ENCODE measurements at regions not wholly inside any gene's neighbourhood (a gene's known extent, or its start where the extent isn't known, plus 50 kb on each side); places are given as distances from the start of the nearest gene placed in this dataset.

DNA sequence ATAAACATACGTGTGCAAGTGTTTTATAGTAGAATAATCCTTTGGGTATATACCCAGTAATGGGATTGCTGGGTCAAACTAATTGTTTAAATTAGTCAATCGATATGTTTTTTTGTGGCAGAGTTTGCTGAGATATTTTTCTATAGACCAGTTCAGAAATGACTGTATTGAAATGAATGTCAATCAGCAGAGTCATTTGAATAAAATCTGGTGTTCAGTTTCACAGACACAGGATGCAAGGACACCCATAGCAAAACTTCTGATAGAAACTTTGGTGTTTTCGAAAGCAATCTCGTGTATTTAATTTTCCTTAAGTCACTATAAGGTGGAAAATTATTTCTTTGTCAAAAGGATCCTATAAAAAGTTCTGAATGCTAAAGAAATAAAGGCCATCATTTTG lies 434.4 kb downstream of the RAP2B start:
- in situ Hi-C loops (cut with MboI; ENCODE audit: low sequenced_read_pairs), result no loop called here

DNA sequence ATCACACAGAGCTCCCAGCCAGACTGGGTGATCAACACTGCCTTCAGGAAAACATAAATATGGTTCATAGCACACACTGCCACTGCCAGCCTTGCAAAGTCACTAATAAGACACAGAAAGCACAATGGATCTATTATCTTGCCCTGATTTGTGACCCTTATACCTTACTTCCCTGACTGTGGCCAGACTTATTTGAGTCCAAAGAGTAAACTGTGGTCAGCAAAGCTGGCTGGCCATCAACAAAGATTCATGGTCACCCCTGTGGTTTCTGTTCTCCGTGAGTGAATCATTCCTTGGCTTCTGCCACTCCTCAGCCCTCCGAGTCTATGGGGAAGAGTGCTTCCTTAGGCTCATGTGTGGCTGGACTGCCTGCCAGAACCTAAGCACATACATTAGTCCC lies 437.7 kb downstream of the RAP2B start:
- in situ Hi-C loops (cut with MboI; ENCODE audit: low sequenced_read_pairs), result no loop called here

DNA sequence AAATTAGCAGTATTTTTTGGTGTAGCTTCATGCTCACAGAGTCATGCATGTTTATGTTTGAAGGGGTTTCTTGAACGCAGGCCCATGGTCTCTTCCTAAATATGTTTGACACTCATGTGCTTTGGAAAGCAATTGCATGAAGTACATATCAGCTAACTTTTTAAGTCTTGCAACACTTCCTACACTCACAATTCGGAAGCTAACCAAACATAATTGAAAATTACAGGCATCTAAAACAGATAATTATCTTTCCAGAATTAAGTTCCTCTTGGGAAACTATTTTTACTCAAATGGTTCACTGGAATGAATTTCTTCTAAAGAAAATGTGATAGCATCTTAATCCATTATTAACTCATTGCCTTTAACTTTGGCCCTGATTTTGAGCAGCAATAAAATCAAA lies 438.9 kb downstream of the RAP2B start:
- in situ Hi-C loops (cut with MboI; ENCODE audit: low sequenced_read_pairs), result no loop called here

DNA sequence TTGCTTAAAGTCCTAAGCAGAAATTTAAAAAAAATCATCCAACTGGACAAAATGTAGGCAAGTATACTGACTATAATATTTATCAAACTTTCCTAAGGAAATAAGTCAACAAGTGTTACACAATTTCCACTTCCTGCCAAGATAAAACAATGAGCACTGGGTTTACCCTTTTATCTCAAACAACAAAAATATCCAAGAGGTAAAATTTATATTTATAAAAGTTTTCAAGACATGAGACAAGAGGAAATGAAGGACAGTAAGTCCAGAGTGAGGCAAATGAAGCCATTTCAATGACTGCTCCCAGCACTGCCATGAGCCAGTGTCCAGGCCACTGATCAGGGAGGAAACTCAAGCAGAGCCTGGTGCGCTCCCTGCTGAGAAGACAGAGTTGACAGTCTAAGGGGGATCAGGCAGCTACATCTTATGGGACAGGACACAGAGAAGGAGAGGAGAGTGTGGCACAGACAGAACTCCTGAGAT lies 439.4 kb downstream of the RAP2B start:
- in situ Hi-C loops (cut with MboI; ENCODE audit: low sequenced_read_pairs), result no loop called here

DNA sequence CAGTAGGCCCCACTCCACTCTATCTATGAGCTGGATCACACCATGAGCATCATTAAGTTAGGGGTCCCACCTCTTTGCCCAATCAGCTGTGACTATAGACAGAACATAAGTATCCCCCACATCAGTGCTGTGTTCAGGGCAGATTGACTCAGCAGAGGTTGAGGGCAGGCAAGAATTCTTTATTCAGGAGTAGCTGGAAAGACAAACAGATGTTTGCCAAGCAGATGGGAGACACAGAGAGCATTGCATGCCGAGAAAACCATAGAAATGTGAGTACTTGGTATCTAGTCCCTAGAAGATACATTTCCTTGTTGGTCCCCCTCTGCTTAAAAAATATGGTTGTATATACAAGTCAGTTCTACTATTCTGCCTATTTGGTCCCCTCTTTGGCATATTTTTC lies 440.8 kb downstream of the RAP2B start:
- in situ Hi-C loops (cut with MboI; ENCODE audit: low sequenced_read_pairs), result no loop called here

DNA sequence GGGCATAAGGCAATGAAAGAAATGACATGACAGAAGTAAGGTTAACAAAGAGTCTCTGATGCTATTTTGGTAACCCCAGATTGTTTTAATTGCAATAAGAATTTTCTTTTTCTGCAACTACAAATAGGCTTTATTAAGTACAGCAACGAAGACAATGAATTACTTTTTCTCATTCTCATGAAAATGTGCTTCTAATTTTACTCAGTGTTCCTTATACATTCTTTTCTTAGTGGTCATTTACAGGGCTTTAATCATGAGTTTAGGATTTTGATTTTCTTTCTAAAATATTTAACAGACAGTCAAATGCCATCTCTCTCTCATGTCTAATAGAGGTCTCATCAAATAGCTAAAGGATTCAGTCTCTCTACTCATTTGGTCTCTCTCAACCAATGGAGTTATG lies 452.1 kb downstream of the RAP2B start:
- in situ Hi-C loops (cut with MboI; ENCODE audit: low sequenced_read_pairs), result no loop called here

DNA sequence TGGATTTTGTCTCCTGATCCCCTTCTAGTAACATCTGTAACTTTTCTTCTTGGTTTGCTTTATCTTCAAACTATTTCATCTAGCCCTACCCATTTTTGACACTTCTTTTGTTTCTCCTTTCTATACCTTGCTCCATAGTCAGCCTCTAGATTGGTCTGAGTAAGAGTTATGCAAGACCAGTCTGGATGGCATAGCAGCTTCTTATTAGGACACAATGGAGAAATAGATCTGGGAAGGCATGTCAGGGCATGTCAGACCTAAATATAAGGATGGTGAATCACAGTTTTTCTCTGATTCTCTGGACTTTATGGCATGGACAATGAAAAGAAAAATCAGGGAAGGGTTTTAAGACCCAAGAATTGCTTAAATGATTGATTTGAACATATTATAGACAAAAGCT lies 452.5 kb downstream of the RAP2B start:
- in situ Hi-C loops (cut with MboI; ENCODE audit: low sequenced_read_pairs), result no loop called here

DNA sequence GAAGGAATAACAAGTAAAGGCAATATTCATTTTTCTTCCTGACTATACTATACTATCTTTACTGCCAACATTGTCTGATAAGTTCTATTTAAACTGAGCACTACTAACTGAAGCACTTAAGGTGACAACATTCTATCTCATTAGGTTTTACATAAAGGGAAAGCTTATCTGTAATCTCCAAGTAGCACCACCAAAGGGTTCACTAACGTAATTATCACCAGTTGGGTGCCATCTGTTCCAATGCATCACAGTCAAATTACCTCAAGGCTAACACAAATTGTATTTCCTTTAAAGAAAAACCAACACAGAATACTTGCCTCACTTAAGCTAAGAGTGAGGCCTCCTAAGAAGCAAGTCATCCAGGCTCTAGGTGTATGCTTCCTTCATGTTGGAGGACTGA lies 453.8 kb downstream of the RAP2B start:
- in situ Hi-C loops (cut with MboI; ENCODE audit: low sequenced_read_pairs), result no loop called here

DNA sequence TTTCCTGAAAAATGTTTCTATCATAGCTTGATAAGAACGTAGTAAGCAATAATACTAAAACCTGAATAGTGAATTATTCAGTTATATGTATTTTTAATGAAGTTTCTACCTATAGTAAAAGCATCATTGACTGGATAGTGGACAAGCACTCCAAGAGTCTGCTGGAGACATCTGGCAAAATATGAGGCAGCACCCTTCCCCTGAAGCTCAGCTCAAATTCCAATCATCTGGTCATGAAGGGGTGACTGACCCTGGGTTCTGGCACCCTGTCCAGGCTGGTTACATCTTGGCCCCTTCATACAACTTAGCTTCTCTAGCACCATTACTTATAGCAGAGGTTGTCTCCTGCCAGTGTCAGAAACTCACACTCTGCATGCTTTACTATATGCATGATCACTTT lies 455.4 kb downstream of the RAP2B start:
- in situ Hi-C loops (cut with MboI; ENCODE audit: low sequenced_read_pairs), result no loop called here

DNA sequence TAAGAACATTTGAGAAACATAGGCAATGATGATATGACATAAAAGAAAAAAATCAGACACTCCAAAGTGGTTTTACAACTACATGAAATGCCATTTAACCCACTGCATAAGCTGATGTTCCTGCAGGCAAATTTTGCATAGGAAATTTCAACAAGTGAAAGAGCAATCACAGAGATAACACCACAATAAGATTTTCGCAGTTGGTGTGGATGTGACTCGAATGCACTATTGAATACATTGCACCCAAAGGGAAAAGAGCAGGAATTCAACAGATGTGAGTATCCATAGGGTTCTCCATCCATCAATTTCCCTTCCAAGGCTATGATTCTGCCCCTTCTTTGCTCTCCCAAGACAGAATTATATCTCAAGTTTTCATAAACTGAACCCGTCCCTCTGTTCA lies 456.1 kb downstream of the RAP2B start:
- in situ Hi-C loops (cut with MboI; ENCODE audit: low sequenced_read_pairs), result no loop called here

DNA sequence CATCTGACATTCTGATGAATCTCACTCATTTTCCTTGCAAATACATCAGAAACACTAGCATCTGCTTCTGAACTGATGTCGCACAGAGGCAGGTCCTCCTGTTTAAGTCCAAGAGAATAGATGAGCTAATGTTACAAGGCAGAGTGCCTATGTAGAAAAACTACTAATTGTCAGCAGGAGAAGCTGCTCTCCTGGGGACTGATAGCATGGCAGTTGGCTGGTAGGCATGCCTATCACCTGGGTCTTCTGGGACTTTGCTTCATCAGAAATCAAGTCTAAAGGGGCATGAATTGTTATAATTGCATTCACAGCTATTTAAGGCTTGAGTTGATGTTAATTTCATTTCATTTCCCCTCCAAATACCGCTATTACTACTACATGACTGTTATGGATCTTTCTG lies 457.2 kb downstream of the RAP2B start:
- in situ Hi-C loops (cut with MboI; ENCODE audit: low sequenced_read_pairs), result no loop called here

DNA sequence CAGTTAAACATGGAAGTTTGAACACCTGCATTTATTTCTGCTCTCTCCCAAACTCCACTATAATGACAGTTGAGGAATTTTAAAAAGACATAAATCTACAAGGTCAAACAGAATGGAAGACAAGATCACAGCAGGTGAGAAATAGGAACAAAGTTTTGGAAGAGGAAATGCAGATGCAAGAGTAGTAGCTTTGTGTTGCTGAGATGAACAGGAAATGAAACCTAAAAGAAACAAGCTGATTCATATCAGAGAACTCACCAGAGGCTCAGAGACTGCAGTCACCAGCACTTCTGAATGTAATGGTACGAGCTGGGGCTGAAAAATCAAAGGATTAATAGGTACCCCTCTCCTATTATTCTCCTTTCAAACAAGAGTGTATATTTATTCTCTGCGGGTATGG lies 459.9 kb downstream of the RAP2B start:
- in situ Hi-C loops (cut with MboI; ENCODE audit: low sequenced_read_pairs), result no loop called here

DNA sequence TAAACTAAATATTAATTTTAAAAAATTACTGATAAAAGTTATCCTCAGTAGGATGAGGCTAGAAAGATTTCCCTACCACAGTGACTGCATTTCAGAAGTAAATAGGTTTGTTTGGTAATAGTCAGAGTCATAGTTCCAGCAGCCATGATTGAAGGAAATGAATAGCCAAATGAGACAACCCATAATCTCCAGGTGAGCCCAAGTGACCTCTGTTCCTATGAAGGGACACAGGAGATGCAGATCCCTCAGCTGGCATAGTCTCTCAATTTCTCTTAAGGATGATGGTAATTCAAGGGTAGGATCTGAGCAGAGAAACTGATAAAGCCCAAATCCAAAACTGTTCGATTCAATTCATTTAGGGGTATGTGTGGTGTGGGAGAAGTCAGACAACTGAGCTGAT lies 461.8 kb downstream of the RAP2B start:
- in situ Hi-C loops (cut with MboI; ENCODE audit: low sequenced_read_pairs), result no loop called here

DNA sequence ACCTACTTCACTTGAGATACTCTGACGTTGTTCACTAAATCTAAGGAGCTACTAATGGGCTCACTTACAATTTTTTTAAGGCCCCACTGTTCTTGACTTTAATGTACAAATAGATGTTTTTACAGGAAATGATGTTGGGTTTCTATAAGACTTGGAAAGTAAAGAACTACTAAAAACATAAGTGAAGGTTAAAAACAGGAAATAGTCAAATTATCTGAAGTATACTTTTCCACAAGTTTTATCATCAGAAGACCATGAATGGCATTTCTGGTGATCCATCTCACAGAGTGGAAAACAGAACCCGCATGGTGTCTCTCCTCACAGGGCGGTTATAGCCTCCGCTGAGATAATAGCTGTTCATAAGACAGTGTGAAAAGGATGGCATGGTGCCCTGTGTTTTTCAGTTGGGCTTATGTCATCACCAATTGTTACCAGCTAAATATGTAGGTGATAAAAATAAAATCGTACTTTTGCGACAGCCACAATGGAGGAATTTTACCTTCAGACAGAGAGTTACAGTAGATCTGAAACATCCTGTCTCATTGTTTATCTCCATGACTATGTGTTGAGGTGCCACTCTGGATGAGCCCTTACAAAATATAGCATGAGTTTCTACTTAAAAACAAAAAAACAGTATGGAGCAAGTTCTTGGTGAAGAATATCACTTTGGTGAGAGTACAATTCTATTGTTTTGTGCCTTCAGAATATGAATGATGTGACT lies 462.4 kb downstream of the RAP2B start:
- in situ Hi-C loops (cut with MboI; ENCODE audit: low sequenced_read_pairs), result no loop called here

DNA sequence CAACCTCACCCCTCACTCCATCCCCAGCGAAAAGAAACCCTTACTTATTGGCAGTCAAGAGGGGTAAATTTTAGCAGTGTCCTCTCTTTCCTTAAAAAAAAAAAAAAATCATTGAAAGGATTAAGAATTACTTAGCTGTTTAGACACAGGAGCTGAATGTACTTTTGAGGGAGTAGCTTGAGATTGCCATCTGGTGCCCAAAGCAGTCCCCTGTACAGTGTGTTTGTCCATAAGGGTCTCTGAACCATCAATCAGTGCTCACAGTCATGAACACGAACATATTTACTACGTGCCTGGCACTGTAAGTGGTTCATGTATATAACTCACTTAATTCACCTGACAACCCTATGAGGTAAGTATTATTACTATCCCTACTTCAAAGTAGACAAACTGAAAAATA lies 463.5 kb downstream of the RAP2B start:
- in situ Hi-C loops (cut with MboI; ENCODE audit: low sequenced_read_pairs), result no loop called here

DNA sequence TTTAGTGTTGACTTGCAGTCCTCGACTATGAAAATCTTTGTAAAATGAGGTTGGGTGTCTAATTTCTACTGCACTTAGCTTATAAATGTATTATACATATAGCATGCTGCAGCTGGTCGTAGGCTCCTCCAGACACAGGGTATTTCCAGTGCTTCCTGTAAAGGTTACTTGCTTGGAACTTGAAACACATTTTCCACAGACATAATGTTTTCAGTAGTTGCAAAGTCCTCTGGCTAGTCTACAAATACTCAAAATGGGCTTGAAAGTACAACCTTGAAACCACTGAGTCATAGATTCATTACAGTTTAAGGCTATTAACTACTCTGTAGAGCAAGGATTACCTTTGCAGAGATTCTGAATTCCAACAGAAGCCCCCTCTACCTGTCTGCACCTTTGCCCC lies 464.1 kb downstream of the RAP2B start:
- in situ Hi-C loops (cut with MboI; ENCODE audit: low sequenced_read_pairs), result no loop called here

DNA sequence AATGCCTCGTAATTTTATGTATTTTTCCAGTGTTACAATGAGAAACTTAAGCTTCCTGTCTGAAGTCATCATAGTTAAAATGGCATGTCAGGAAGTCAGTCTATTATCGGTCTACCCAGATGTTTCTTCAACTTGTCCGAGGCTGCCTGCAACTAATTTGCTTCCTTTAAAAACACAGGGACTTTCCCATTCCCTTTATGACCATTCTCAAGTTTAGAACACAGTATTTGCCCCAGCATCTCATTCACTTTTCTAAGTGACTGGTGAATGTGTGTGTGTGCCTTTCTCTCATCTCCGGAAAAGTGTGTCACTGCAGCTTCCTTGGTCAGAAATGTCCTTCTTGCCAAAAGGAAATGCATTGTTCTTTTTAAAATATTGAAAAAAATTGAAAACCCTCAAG lies 466.6 kb downstream of the RAP2B start:
- in situ Hi-C loops (cut with MboI; ENCODE audit: low sequenced_read_pairs), result no loop called here

DNA sequence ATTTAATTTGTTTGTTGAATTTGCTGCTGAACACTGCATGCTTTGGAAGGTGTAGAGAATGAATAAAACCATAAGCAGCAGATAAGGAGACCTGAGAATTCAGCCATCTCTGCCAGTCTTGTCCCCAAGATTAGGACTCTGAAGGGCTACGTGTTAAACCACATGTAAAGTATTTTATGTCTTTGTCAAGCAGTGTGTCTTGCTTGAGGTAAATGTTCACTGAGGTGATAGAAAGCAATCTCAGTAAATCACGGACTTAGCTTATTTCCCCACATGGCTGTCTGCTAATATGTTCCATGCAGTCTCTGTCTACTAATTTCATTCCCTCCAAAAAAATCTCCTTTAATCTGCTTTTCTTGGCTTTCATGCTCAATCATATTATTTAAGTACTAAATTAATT lies 467.1 kb downstream of the RAP2B start:
- in situ Hi-C loops (cut with MboI; ENCODE audit: low sequenced_read_pairs), result no loop called here

DNA sequence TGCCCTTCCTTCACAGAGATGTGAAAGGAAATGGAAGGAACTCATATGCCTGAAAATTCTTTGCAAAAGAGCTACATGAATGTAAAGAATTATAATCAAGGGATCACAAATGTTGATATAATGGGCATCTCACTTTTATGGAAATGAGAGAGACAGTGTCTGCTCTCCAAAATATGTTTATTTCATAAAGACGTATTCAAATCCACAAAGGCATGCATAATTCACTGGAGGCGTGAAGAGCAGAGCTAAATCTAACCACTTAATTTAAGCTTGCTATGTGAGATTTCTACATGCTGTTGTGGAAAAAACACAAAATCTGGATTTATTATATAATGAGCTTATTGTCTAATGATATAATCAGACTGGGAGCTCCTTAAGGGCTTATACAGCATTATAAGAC lies 469.1 kb downstream of the RAP2B start:
- in situ Hi-C loops (cut with MboI; ENCODE audit: low sequenced_read_pairs), result no loop called here

DNA sequence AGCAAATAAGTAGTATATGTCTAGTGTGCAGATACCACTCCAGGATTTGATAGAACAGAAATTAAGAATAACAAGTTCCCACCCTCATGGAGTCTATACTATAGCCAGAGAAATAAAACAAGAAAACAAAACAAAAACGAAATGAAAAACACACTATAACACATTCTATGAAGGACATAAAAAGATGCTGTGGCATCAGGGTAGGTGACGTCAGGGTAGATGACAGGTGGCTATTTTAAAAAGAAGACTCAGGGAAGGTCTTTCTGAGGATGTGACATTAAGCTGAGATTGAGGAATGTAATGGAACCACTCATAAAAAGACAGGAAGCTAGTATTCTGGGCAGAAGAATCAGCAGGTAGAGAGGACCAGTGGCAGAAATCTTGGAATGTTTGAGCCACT lies 469.6 kb downstream of the RAP2B start:
- in situ Hi-C loops (cut with MboI; ENCODE audit: low sequenced_read_pairs), result no loop called here

DNA sequence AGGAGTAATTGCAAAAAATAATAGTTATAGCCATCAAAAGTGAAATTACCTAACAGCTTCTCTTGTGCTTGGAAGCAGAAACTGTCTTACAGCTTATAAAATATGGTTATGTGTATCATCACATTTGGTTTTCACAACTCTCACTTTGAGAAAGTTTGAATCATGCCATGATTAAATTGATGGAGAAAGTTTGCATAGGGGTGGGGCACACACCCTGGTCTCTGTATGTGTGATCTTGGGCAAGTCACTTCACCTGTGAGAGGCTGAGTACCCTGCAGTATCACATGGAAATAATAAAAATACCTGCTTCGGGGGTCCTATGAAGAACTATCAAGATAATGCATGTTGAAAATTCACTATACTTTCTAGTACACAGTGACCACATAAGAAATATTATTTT lies 471.4 kb downstream of the RAP2B start:
- in situ Hi-C loops (cut with MboI; ENCODE audit: low sequenced_read_pairs), result no loop called here

DNA sequence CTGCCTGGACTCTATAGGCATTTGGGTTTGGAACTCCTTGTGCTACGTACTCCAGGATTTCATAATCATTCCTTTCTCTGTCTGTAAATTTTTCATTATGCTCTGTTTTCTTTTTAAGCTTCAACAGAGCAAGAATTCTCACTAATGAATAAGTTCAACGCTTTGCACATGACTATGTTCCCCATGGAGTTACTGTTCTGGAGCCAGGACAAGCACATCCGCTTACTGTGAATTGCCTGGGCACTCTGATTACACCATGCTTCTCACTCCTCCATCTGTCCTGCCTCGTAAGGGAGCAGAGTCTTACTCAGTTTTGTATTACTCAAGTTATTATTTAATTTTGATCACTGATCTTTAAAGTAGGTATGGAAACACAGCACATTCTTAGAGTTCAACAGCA lies 472.7 kb downstream of the RAP2B start:
- in situ Hi-C loops (cut with MboI; ENCODE audit: low sequenced_read_pairs), result no loop called here

DNA sequence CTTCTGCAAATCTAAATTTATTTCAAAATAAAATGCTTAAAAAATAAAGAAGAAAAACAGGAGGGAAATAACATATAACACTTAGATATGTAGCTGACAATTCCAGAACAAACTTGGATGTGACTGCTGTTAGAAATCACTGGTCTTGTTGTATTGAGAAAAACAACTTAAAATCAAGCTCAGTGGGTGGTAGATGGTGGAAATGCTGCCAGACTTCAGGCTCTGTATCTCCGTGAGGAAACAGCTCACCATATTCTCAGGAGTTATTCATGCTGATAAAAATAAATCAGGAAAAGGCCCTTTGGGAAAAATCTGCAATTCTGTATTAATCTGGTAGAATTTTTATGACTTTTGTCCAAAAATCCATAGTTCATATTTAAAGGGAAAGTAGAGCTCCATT lies 477.6 kb downstream of the RAP2B start:
- in situ Hi-C loops (cut with MboI; ENCODE audit: low sequenced_read_pairs), result no loop called here

Measured in HL-60/S4 treated with phorbol 12-myristate 13-acetate at 8.2 ng/mL for 4 days and 3 days (cell line).